GM18873 (cell line): ENCODE measurements at regions not wholly inside any gene's neighbourhood (a gene's known extent, or its start where the extent isn't known, plus 50 kb on each side); places are given as distances from the start of the nearest gene placed in this dataset.

ENCODE experiments used
- ATAC-seq: cut with Tn5 transposase; IDR thresholded peaks from one replicate; pipeline ENCODE4 v1.9.1; 2021; ENCODE audit warnings: mild to moderate bottlenecking, moderate library complexity, moderate number of reproducible peaks; ENCODE audit not compliant: unreplicated experiment, low FRiP score

- no peak for ATAC-seq
These were observed 117.6 kb downstream of the ZNF280B start for GRCh38 chr22:22390989-22391388.

- no peak for ATAC-seq
These were observed 117.0 kb downstream of the ZNF280B start for GRCh38 chr22:22391543-22391942.

GRCh38 chr22:22392131-22392530 is 116.4 kb downstream of the ZNF280B start:
- no peak for ATAC-seq

GRCh38 chr22:22394591-22394990 is 114.0 kb downstream of the ZNF280B start:
- ATAC-seq = no peak

GRCh38 chr22:22395245-22395644 is 113.3 kb downstream of the ZNF280B start:
- no peak for ATAC-seq

- ATAC-seq = no peak
These were observed 111.7 kb downstream of the ZNF280B start for GRCh38 chr22:22396741-22397291.

- no peak for ATAC-seq
These were observed 111.2 kb downstream of the ZNF280B start for GRCh38 chr22:22397292-22397870.

- no peak for ATAC-seq
These were observed 110.5 kb downstream of the ZNF280B start for GRCh38 chr22:22397875-22398524.

GRCh38 chr22:22398530-22399327 is 109.8 kb downstream of the ZNF280B start:
- ATAC-seq = no peak

- ATAC-seq = no peak
These were observed 108.4 kb downstream of the ZNF280B start for GRCh38 chr22:22400099-22400498.

GRCh38 chr22:22400964-22401363 is 107.6 kb downstream of the ZNF280B start:
- no peak for ATAC-seq

GRCh38 chr22:22401381-22401780 is 107.2 kb downstream of the ZNF280B start:
- ATAC-seq = no peak

GRCh38 chr22:22403306-22403705 is 105.2 kb downstream of the ZNF280B start:
- no peak for ATAC-seq

GRCh38 chr22:22403771-22404170 is 104.8 kb downstream of the ZNF280B start:
- no peak for ATAC-seq

GRCh38 chr22:22404598-22405284 is 103.8 kb downstream of the ZNF280B start:
- ATAC-seq = no peak

GRCh38 chr22:22406445-22407027 is 102.0 kb downstream of the ZNF280B start:
- no peak for ATAC-seq

GRCh38 chr22:22407061-22407460 is 101.5 kb downstream of the ZNF280B start:
- ATAC-seq = no peak

GRCh38 chr22:22408269-22408668 is 100.3 kb downstream of the ZNF280B start:
- ATAC-seq = no peak

- ATAC-seq = no peak
These were observed 99.5 kb downstream of the ZNF280B start for GRCh38 chr22:22408731-22409696.
